ENCODE measurements at regions not wholly inside any gene's neighbourhood (a gene's known extent, or its start where the extent isn't known, plus 50 kb on each side); places are given as distances from the start of the nearest gene placed in this dataset.

GRCh38 chr11:80163441-80163840 is 722.6 kb upstream of the TENM4 start:
- Histone ChIP-seq H2BK120ac (ENCODE audit: low read depth, low read length) (no peak overlapping the region), H3K79me1 (replicated peaks; ENCODE audit: low read length, poor library complexity, severe bottlenecking) (no peaks in the 10 kb centered on the region), H3K4ac (ENCODE audit: low read depth in 1 of 2, low read length in 2 of 2) (no peak overlapping the region), H3K4me2 (ENCODE audit: low read length, poor library complexity, severe bottlenecking) (no peak overlapping the region), H3K27me3 (ENCODE audit: control insufficient read depth in 1 of 2, insufficient read depth in 1 of 2, low read length in 2 of 2) (no peaks in the 10 kb centered on the region), H3K36me3 (ENCODE audit: control insufficient read depth in 1 of 2, insufficient read depth in 2 of 2, low read depth in 1 of 2, low read length in 2 of 2) (no peaks in the 10 kb centered on the region), H2AK5ac (ENCODE audit: low read length, severe bottlenecking) (no peak overlapping the region), H4K91ac (ENCODE audit: low read length) (no peak overlapping the region), H3K9me3 (ENCODE audit: control insufficient read depth, low read length) (no peaks in the 10 kb centered on the region), H2AFZ (ENCODE audit: low read depth, low read length) (no peak overlapping the region), H3K23ac (ENCODE audit: low read length in 2 of 2) (no peak overlapping the region), H4K8ac (ENCODE audit: low read length) (no peak overlapping the region), H3K27ac (ENCODE audit: low read length, poor library complexity, severe bottlenecking) (no peak overlapping the region), H2BK5ac (ENCODE audit: low read depth, low read length, poor library complexity, severe bottlenecking) (no peak overlapping the region), H3K4me3 (ENCODE audit: insufficient read depth in 1 of 2, low read depth in 1 of 2, low read length in 2 of 2) (no peak overlapping the region), H3K4me1 (ENCODE audit: control insufficient read depth, insufficient read depth, low read depth, low read length) (peaks cover 2% of the 10 kb centered on the region), H2BK15ac (ENCODE audit: low read depth, poor library complexity, severe bottlenecking) (no peak overlapping the region), H2BK12ac (ENCODE audit: low read length in 2 of 2) (no peak overlapping the region), H3K14ac (ENCODE audit: low read length in 2 of 2) (no peak overlapping the region), H3K9ac (ENCODE audit: low read length) (no peak overlapping the region), H3K18ac (ENCODE audit: low read depth in 1 of 2, low read length in 2 of 2) (no peak overlapping the region)
- 79% methylated on average over 1 of the region's 1 CpG for WGBS
- no peak for DNase-seq

GRCh38 chr11:80163011-80163410 is 722.2 kb upstream of the TENM4 start:
- no peak overlapping the region for H2BK5ac ChIP-seq (ENCODE audit: low read depth, low read length, poor library complexity, severe bottlenecking)
- no peak overlapping the region for H4K91ac ChIP-seq (ENCODE audit: low read length)
- H3K4me3 ChIP-seq (ENCODE audit: insufficient read depth in 1 of 2, low read depth in 1 of 2, low read length in 2 of 2): no peak overlapping the region
- H2AFZ ChIP-seq (ENCODE audit: low read depth, low read length): no peak overlapping the region
- no peak overlapping the region for H2BK120ac ChIP-seq (ENCODE audit: low read depth, low read length)
- H3K27me3 ChIP-seq (ENCODE audit: control insufficient read depth in 1 of 2, insufficient read depth in 1 of 2, low read length in 2 of 2): no peaks in the 10 kb centered on the region
- H2BK15ac ChIP-seq (ENCODE audit: low read depth, poor library complexity, severe bottlenecking): no peak overlapping the region
- 37% methylated on average over 3 of the region's 3 CpGs for WGBS
- H3K36me3 ChIP-seq (ENCODE audit: control insufficient read depth in 1 of 2, insufficient read depth in 2 of 2, low read depth in 1 of 2, low read length in 2 of 2): no peaks in the 10 kb centered on the region
- no peak overlapping the region for H3K9ac ChIP-seq (ENCODE audit: low read length)
- no peak overlapping the region for H3K18ac ChIP-seq (ENCODE audit: low read depth in 1 of 2, low read length in 2 of 2)
- H4K8ac ChIP-seq (ENCODE audit: low read length): no peak overlapping the region
- H3K9me3 ChIP-seq (ENCODE audit: control insufficient read depth, low read length): no peaks in the 10 kb centered on the region
- H3K27ac ChIP-seq (ENCODE audit: low read length, poor library complexity, severe bottlenecking): no peak overlapping the region
- H2AK5ac ChIP-seq (ENCODE audit: low read length, severe bottlenecking): no peak overlapping the region
- peaks cover 2% of the 10 kb centered on the region for H3K4me1 ChIP-seq (ENCODE audit: control insufficient read depth, insufficient read depth, low read depth, low read length)
- peak; percentile 72 for DNase-seq
- no peak overlapping the region for H3K23ac ChIP-seq (ENCODE audit: low read length in 2 of 2)
- H3K14ac ChIP-seq (ENCODE audit: low read length in 2 of 2): no peak overlapping the region
- H3K79me1 ChIP-seq (replicated peaks; ENCODE audit: low read length, poor library complexity, severe bottlenecking): no peaks in the 10 kb centered on the region
- no peak overlapping the region for H3K4me2 ChIP-seq (ENCODE audit: low read length, poor library complexity, severe bottlenecking)
- H3K4ac ChIP-seq (ENCODE audit: low read depth in 1 of 2, low read length in 2 of 2): no peak overlapping the region
- no peak overlapping the region for H2BK12ac ChIP-seq (ENCODE audit: low read length in 2 of 2)

- no peak overlapping the region for H3K18ac ChIP-seq (ENCODE audit: low read depth in 1 of 2, low read length in 2 of 2)
- peak overlapping the region in 1 of 2 experiments; percentile 69 for H2BK12ac ChIP-seq (ENCODE audit: low read length in 2 of 2)
- peaks cover 2% of the 10 kb centered on the region for H3K4me1 ChIP-seq (ENCODE audit: control insufficient read depth, insufficient read depth, low read depth, low read length)
- H3K27me3 ChIP-seq (ENCODE audit: control insufficient read depth in 1 of 2, insufficient read depth in 1 of 2, low read length in 2 of 2): no peaks in the 10 kb centered on the region
- H2BK120ac ChIP-seq (ENCODE audit: low read depth, low read length): no peak overlapping the region
- no peaks in the 10 kb centered on the region for H3K79me1 ChIP-seq (replicated peaks; ENCODE audit: low read length, poor library complexity, severe bottlenecking)
- H3K23ac ChIP-seq (ENCODE audit: low read length in 2 of 2): no peak overlapping the region
- H3K4me2 ChIP-seq (ENCODE audit: low read length, poor library complexity, severe bottlenecking): no peak overlapping the region
- H2AK5ac ChIP-seq (ENCODE audit: low read length, severe bottlenecking): no peak overlapping the region
- no peak overlapping the region for H3K4ac ChIP-seq (ENCODE audit: low read depth in 1 of 2, low read length in 2 of 2)
- H3K27ac ChIP-seq (ENCODE audit: low read length, poor library complexity, severe bottlenecking): no peak overlapping the region
- no peak overlapping the region for H3K14ac ChIP-seq (ENCODE audit: low read length in 2 of 2)
- H3K9ac ChIP-seq (ENCODE audit: low read length): no peak overlapping the region
- DNase-seq: no peak
- H2AFZ ChIP-seq (ENCODE audit: low read depth, low read length): no peak overlapping the region
- no peak overlapping the region for H4K8ac ChIP-seq (ENCODE audit: low read length)
- WGBS: 89% methylated on average over 1 of the region's 4 CpGs
- no peak overlapping the region for H4K91ac ChIP-seq (ENCODE audit: low read length)
- no peaks in the 10 kb centered on the region for H3K36me3 ChIP-seq (ENCODE audit: control insufficient read depth in 1 of 2, insufficient read depth in 2 of 2, low read depth in 1 of 2, low read length in 2 of 2)
- no peaks in the 10 kb centered on the region for H3K9me3 ChIP-seq (ENCODE audit: control insufficient read depth, low read length)
- H2BK5ac ChIP-seq (ENCODE audit: low read depth, low read length, poor library complexity, severe bottlenecking): no peak overlapping the region
- H3K4me3 ChIP-seq (ENCODE audit: insufficient read depth in 1 of 2, low read depth in 1 of 2, low read length in 2 of 2): no peak overlapping the region
- no peak overlapping the region for H2BK15ac ChIP-seq (ENCODE audit: low read depth, poor library complexity, severe bottlenecking)
Measured at GRCh38 chr11:80162387-80162786, 721.6 kb upstream of the TENM4 start.

- DNase-seq: no peak
- H3K27me3 ChIP-seq (ENCODE audit: control insufficient read depth in 1 of 2, insufficient read depth in 1 of 2, low read length in 2 of 2): no peaks in the 10 kb centered on the region
- no peak overlapping the region for H3K4me3 ChIP-seq (ENCODE audit: insufficient read depth in 1 of 2, low read depth in 1 of 2, low read length in 2 of 2)
- H2BK5ac ChIP-seq (ENCODE audit: low read depth, low read length, poor library complexity, severe bottlenecking): no peak overlapping the region
- no peak overlapping the region for H3K4ac ChIP-seq (ENCODE audit: low read depth in 1 of 2, low read length in 2 of 2)
- no peak overlapping the region for H3K9ac ChIP-seq (ENCODE audit: low read length)
- H2AFZ ChIP-seq (ENCODE audit: low read depth, low read length): no peak overlapping the region
- H3K23ac ChIP-seq (ENCODE audit: low read length in 2 of 2): no peak overlapping the region
- H3K36me3 ChIP-seq (ENCODE audit: control insufficient read depth in 1 of 2, insufficient read depth in 2 of 2, low read depth in 1 of 2, low read length in 2 of 2): no peaks in the 10 kb centered on the region
- WGBS: 35% methylated on average over 3 of the region's 3 CpGs
- H4K91ac ChIP-seq (ENCODE audit: low read length): no peak overlapping the region
- no peaks in the 10 kb centered on the region for H3K79me1 ChIP-seq (replicated peaks; ENCODE audit: low read length, poor library complexity, severe bottlenecking)
- no peak overlapping the region for H3K18ac ChIP-seq (ENCODE audit: low read depth in 1 of 2, low read length in 2 of 2)
- H3K9me3 ChIP-seq (ENCODE audit: control insufficient read depth, low read length): no peaks in the 10 kb centered on the region
- H3K27ac ChIP-seq (ENCODE audit: low read length, poor library complexity, severe bottlenecking): no peak overlapping the region
- no peaks in the 10 kb centered on the region for H3K4me1 ChIP-seq (ENCODE audit: control insufficient read depth, insufficient read depth, low read depth, low read length)
- no peak overlapping the region for H2BK120ac ChIP-seq (ENCODE audit: low read depth, low read length)
- H2AK5ac ChIP-seq (ENCODE audit: low read length, severe bottlenecking): no peak overlapping the region
- H3K14ac ChIP-seq (ENCODE audit: low read length in 2 of 2): no peak overlapping the region
- H3K4me2 ChIP-seq (ENCODE audit: low read length, poor library complexity, severe bottlenecking): no peak overlapping the region
- no peak overlapping the region for H2BK15ac ChIP-seq (ENCODE audit: low read depth, poor library complexity, severe bottlenecking)
- no peak overlapping the region for H2BK12ac ChIP-seq (ENCODE audit: low read length in 2 of 2)
- H4K8ac ChIP-seq (ENCODE audit: low read length): no peak overlapping the region
Measured at GRCh38 chr11:80157447-80157846, 716.6 kb upstream of the TENM4 start.
